ENCODE measurements at regions not wholly inside any gene's neighbourhood (a gene's known extent, or its start where the extent isn't known, plus 50 kb on each side); places are given as distances from the start of the nearest gene placed in this dataset.

DNA sequence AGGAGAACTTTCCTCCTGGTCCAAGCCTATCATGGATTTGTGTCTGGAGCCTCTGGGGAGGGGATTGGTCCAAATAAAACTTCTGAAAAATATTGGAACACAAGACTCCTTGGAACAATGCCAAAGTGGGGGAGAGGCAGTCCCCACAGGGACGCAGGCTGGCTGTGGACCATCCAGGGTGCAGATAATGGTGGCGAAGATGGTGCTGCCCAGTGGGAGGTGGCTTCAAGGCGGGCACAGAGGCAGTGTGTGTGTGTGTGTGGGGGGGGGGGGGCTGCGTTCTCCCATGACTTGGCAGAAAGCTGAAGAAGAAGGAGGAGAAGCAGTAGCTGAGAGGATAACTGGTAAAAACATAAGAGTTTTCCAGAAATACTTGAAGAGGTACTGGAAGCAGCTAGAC lies 186.4 kb downstream of the MELK start:
- Histone ChIP-seq H3K27me3 (ENCODE audit: insufficient read depth, low read length) (no peaks in the 10 kb centered on the region; the same call in 1 of the 2 replicates), H3K27ac (ENCODE audit: insufficient read length, low read depth, low read length) (no peak overlapping the region), H2BK20ac (ENCODE audit: low read depth, low read length, poor library complexity, severe bottlenecking) (no peak overlapping the region), H3K4me1 (ENCODE audit: insufficient read depth, low read length) (peaks cover 2% of the 10 kb centered on the region), H4K20me1 (ENCODE audit: control insufficient read depth, insufficient read depth, insufficient read length) (no peaks in the 10 kb centered on the region), H3K23ac (ENCODE audit: insufficient read length, low read depth, low read length) (no peak overlapping the region), H3K79me2 (ENCODE audit: insufficient read depth, low read length) (no peaks in the 10 kb centered on the region), H4K91ac (ENCODE audit: insufficient read length, low read depth, low read length) (no peak overlapping the region), H3K79me1 (ENCODE audit: insufficient read depth, low read depth, low read length, poor library complexity, severe bottlenecking) (no peaks in the 10 kb centered on the region), H2BK12ac (ENCODE audit: insufficient read length, low read depth, low read length) (no peak overlapping the region), H3K14ac (ENCODE audit: insufficient read depth, low read length) (no peak overlapping the region), H4K8ac (replicated peaks; ENCODE audit: insufficient read length, low read depth, low read length) (no peak overlapping the region), H4K5ac (ENCODE audit: insufficient read length, low read depth, low read length) (no peak overlapping the region), H2BK15ac (ENCODE audit: low read depth, low read length) (no peak overlapping the region), H3K9ac (ENCODE audit: extremely low read depth, insufficient read length, low read length) (no peak overlapping the region), H3K9me3 (ENCODE audit: control insufficient read depth, low read depth, low read length) (no peaks in the 10 kb centered on the region), H2BK120ac (ENCODE audit: low read depth, low read length, poor library complexity, severe bottlenecking) (no peak overlapping the region), H3K23me2 (ENCODE audit: insufficient read length, low read depth, low read length, poor library complexity, severe bottlenecking) (no peaks in the 10 kb centered on the region), H3T11ph (ENCODE audit: low read length) (no peak overlapping the region), H3K56ac (ENCODE audit: insufficient read length, low read depth, low read length) (no peak overlapping the region), H2AFZ (ENCODE audit: low read length) (no peak overlapping the region), H2BK5ac (ENCODE audit: insufficient read length, low read length) (no peak overlapping the region), H2AK5ac (ENCODE audit: insufficient read length, low read length) (no peak overlapping the region), H3K18ac (ENCODE audit: insufficient read length, low read depth, low read length) (no peak overlapping the region), H3K4me2 (ENCODE audit: insufficient read depth, insufficient read length, low read length) (no peak overlapping the region), H3K4ac (ENCODE audit: low read depth, low read length) (no peak overlapping the region)
- Mint-ChIP-seq H3K4me3 (no peak overlapping the region), H3K9me3 (no peaks in the 10 kb centered on the region), H3K27ac (no peak overlapping the region), H3K36me3 (ENCODE audit: insufficient read depth in 1 of 3, low read depth in 3 of 3) (no peaks in the 10 kb centered on the region), H3K27me3 (ENCODE audit: low read depth) (peaks cover 68% of the 10 kb centered on the region), H3K4me1 (peaks cover 0 to 6% of the 10 kb centered on the region in 2 experiments; a peak in 2 of 4 replicates)
- DNase-seq, result no peak
- WGBS (ENCODE audit: extremely low coverage, insufficient read length, low lambda C conversion rate), result no CpG with 5 or more reads among the region's 4 CpGs
- no peak for TF ChIP-seq CTCF (conservative IDR thresholded peaks at IDR 0.05)

All from H9 (cell line).